Mesothelial cell of epicardium (in vitro differentiated cells): ENCODE measurements at regions not wholly inside any gene's neighbourhood (a gene's known extent, or its start where the extent isn't known, plus 50 kb on each side); places are given as distances from the start of the nearest gene placed in this dataset.

Experiments used
- DNase-seq, 2 experiments: peaks; one replicate each; pipeline ENCODE4 v3.0.0; 2021; ENCODE audit warnings: low spot score in 2 of 2; ENCODE audit not compliant: unreplicated experiment in 2 of 2
- H3K27ac Mint-ChIP-seq: 2 replicates; pipeline ENCODE4 v1.8.0; 2021; ENCODE audit warnings: mixed read lengths
- H3K27me3 Mint-ChIP-seq: 2 replicates; pipeline ENCODE4 v1.8.0; 2021; ENCODE audit warnings: low read depth, mixed read lengths
- H3K36me3 Mint-ChIP-seq: 2 replicates; pipeline ENCODE4 v1.8.0; 2021; ENCODE audit warnings: mixed read lengths
- H3K4me1 Mint-ChIP-seq: 2 replicates; pipeline ENCODE4 v1.8.0; 2021; ENCODE audit warnings: mixed read lengths
- H3K4me3 Mint-ChIP-seq: 2 replicates; pipeline ENCODE4 v1.8.0; 2021; ENCODE audit warnings: mild to moderate bottlenecking, moderate library complexity, mixed read lengths
- H3K9me3 Mint-ChIP-seq: 2 replicates; pipeline ENCODE4 v1.8.0; 2021; ENCODE audit warnings: mixed read lengths
- CTCF ChIP-seq: fragments of 200-600 bp; sonication (generic); IDR thresholded peaks from one replicate; pipeline ENCODE4 v1.5.0; 2021; ENCODE audit warnings: antibody characterized with exemption; ENCODE audit not compliant: unreplicated experiment

- H3K27ac Mint-ChIP-seq, result no peak overlapping the region
- no peaks in the 10 kb centered on the region for H3K27me3 Mint-ChIP-seq
- no peaks in the 10 kb centered on the region for H3K36me3 Mint-ChIP-seq
- no peak for TF ChIP-seq CTCF
- no peak overlapping the region for H3K4me3 Mint-ChIP-seq
- peaks cover 11% of the 10 kb centered on the region for H3K9me3 Mint-ChIP-seq
- peaks cover 26% of the 10 kb centered on the region for H3K4me1 Mint-ChIP-seq
- DNase-seq, result no peak
Observed at GRCh38 chr6:140857739-140858380, 1274.9 kb upstream of the GJE1 start.

GRCh38 chr6:140855520-140855919 is 1277.2 kb upstream of the GJE1 start:
- no peak for DNase-seq
- Mint-ChIP-seq H3K27ac (no peak overlapping the region), H3K4me1 (peaks cover 27% of the 10 kb centered on the region), H3K4me3 (no peak overlapping the region), H3K9me3 (no peaks in the 10 kb centered on the region), H3K27me3 (no peaks in the 10 kb centered on the region), H3K36me3 (no peaks in the 10 kb centered on the region)
- no peak for TF ChIP-seq CTCF

GRCh38 chr6:140854318-140854717 is 1278.4 kb upstream of the GJE1 start:
- H3K4me1 Mint-ChIP-seq, result peaks cover 24% of the 10 kb centered on the region
- H3K9me3 Mint-ChIP-seq, result no peaks in the 10 kb centered on the region
- no peaks in the 10 kb centered on the region for H3K27me3 Mint-ChIP-seq
- H3K36me3 Mint-ChIP-seq, result no peaks in the 10 kb centered on the region
- no peak for DNase-seq
- no peak overlapping the region for H3K4me3 Mint-ChIP-seq
- no peak overlapping the region for H3K27ac Mint-ChIP-seq
- no peak for TF ChIP-seq CTCF

GRCh38 chr6:140850438-140850837 is 1282.3 kb upstream of the GJE1 start:
- Mint-ChIP-seq H3K4me3 (no peak overlapping the region), H3K9me3 (no peaks in the 10 kb centered on the region), H3K27ac (no peak overlapping the region), H3K27me3 (no peaks in the 10 kb centered on the region), H3K36me3 (no peaks in the 10 kb centered on the region), H3K4me1 (peaks cover 13% of the 10 kb centered on the region)
- no peak for TF ChIP-seq CTCF
- DNase-seq, result no peak

- H3K4me1 Mint-ChIP-seq, result peaks cover 14% of the 10 kb centered on the region
- no peaks in the 10 kb centered on the region for H3K36me3 Mint-ChIP-seq
- no peak overlapping the region for H3K4me3 Mint-ChIP-seq
- H3K9me3 Mint-ChIP-seq, result no peaks in the 10 kb centered on the region
- H3K27ac Mint-ChIP-seq, result no peak overlapping the region
- no peaks in the 10 kb centered on the region for H3K27me3 Mint-ChIP-seq
- no peak for DNase-seq
- no peak for TF ChIP-seq CTCF
Observed at GRCh38 chr6:140849456-140849855, 1283.3 kb upstream of the GJE1 start.

- Mint-ChIP-seq H3K9me3 (peaks cover 3% of the 10 kb centered on the region), H3K27me3 (no peaks in the 10 kb centered on the region), H3K4me1 (peaks cover 8% of the 10 kb centered on the region), H3K4me3 (no peak overlapping the region), H3K36me3 (no peaks in the 10 kb centered on the region), H3K27ac (no peak overlapping the region)
- no peak for DNase-seq
- no peak for TF ChIP-seq CTCF
Observed at GRCh38 chr6:140847262-140847645, 1285.5 kb upstream of the GJE1 start.
